SK-N-SH treated with all-trans-retinoic acid at 6 μM for 48 hours (cell line): ENCODE measurements at regions not wholly inside any gene's neighbourhood (a gene's known extent, or its start where the extent isn't known, plus 50 kb on each side); places are given as distances from the start of the nearest gene placed in this dataset.

Experiments
- ATAC-seq: fragments of 200-7000 bp; cut with Tn5 transposase; 3 replicates; pipeline ENCODE4 v1.9.1; 2020; ENCODE audit warnings: mild to moderate bottlenecking, moderate library complexity
- ARNTL ChIP-seq: fragments of 450-650 bp; formaldehyde crosslinking; IDR thresholded peaks from 2 replicates; pipeline ENCODE4 v1.5.0; 2020; ENCODE audit warnings: low read depth, mild to moderate bottlenecking, moderate library complexity, borderline replicate concordance
- BACH2 ChIP-seq: fragments of 250-450 bp; sonication (Bioruptor Pico); IDR thresholded peaks from 2 replicates; pipeline ENCODE4 v1.9.0; 2021; ENCODE audit warnings: mild to moderate bottlenecking, borderline replicate concordance
- CSDC2 ChIP-seq: fragments of 250-450 bp; sonication (Bioruptor Pico); IDR thresholded peaks from 2 replicates; pipeline ENCODE4 v1.5.0; 2020; ENCODE audit warnings: mild to moderate bottlenecking, moderate library complexity
- GLIS3 ChIP-seq: fragments of 250-450 bp; sonication (Bioruptor Pico); IDR thresholded peaks from 2 replicates; pipeline ENCODE4 v1.5.0; 2020; ENCODE audit warnings: mild to moderate bottlenecking, moderate library complexity
- ISL1 ChIP-seq: fragments of 250-450 bp; sonication (Bioruptor Pico); IDR thresholded peaks from 2 replicates; pipeline ENCODE4 v2.1.2; 2022; ENCODE audit warnings: mild to moderate bottlenecking, moderate library complexity
- PPARA ChIP-seq: fragments of 250-450 bp; sonication (Bioruptor Pico); IDR thresholded peaks from 2 replicates; pipeline ENCODE4 v1.5.0; 2020; ENCODE audit warnings: mild to moderate bottlenecking, borderline replicate concordance
- RARB ChIP-seq: fragments of 250-450 bp; sonication (Bioruptor Pico); IDR thresholded peaks from 2 replicates; pipeline ENCODE4 v1.8.0; 2021; ENCODE audit warnings: mild to moderate bottlenecking, moderate library complexity
- SNAI2 ChIP-seq: fragments of 250-450 bp; sonication (Bioruptor Pico); IDR thresholded peaks from 2 replicates; pipeline ENCODE4 v1.5.0; 2020; ENCODE audit warnings: mild to moderate bottlenecking, moderate library complexity
- TOX ChIP-seq: fragments of 250-450 bp; sonication (Bioruptor Pico); IDR thresholded peaks from 2 replicates; pipeline ENCODE4 v1.8.0; 2021; ENCODE audit warnings: mild to moderate bottlenecking, moderate library complexity, borderline replicate concordance
- ZC3H10 ChIP-seq: fragments of 250-450 bp; sonication (Bioruptor Pico); IDR thresholded peaks from 2 replicates; pipeline ENCODE4 v1.5.1; 2021; ENCODE audit warnings: mild to moderate bottlenecking, moderate library complexity
- ZFP3 ChIP-seq: fragments of 250-450 bp; sonication (Bioruptor Pico); IDR thresholded peaks from 2 replicates; pipeline ENCODE4 v1.5.0; 2020; ENCODE audit warnings: mild to moderate bottlenecking, moderate library complexity
- ZNF565 ChIP-seq: fragments of 450-650 bp; formaldehyde crosslinking; conservative IDR thresholded peaks from 2 replicates; pipeline ENCODE4 v1.5.0; 2020; ENCODE audit warnings: low read depth, mild to moderate bottlenecking, moderate library complexity
- ZNF70 ChIP-seq: fragments of 450-650 bp; formaldehyde crosslinking; IDR thresholded peaks from 2 replicates; pipeline ENCODE4 v1.5.0; 2020; ENCODE audit warnings: mild to moderate bottlenecking, moderate library complexity
- ZNF8 ChIP-seq: fragments of 450-650 bp; formaldehyde crosslinking; IDR thresholded peaks from 2 replicates; pipeline ENCODE4 v1.5.0; 2020; ENCODE audit warnings: mild to moderate bottlenecking, moderate library complexity
- TF ChIP-seq, protein P1 (sequence below): fragments of 250-450 bp; sonication (Bioruptor Pico); IDR thresholded peaks from 2 replicates; pipeline ENCODE4 v1.5.0; 2020; ENCODE audit warnings: mild to moderate bottlenecking, moderate library complexity
- TF ChIP-seq, protein P2 (sequence below): fragments of 250-450 bp; sonication (Bioruptor Pico); IDR thresholded peaks from 2 replicates; pipeline ENCODE4 v1.5.1; 2020; ENCODE audit warnings: low read depth, mild to moderate bottlenecking, moderate library complexity
- TF ChIP-seq, protein P3 (sequence below): fragments of 250-450 bp; sonication (Bioruptor Pico); IDR thresholded peaks from 2 replicates; pipeline ENCODE4 v1.5.1; 2021; ENCODE audit warnings: mild to moderate bottlenecking, moderate library complexity
- TF ChIP-seq, protein P4 (sequence below): fragments of 250-450 bp; sonication (Bioruptor Pico); IDR thresholded peaks from 2 replicates; pipeline ENCODE4 v1.8.0; 2021; ENCODE audit warnings: low read depth, mild to moderate bottlenecking, moderate library complexity, borderline replicate concordance
- TF ChIP-seq, protein P5 (sequence below): fragments of 250-450 bp; sonication (Bioruptor Pico); IDR thresholded peaks from 2 replicates; pipeline ENCODE4 v1.8.0; 2020; ENCODE audit warnings: mild to moderate bottlenecking, moderate library complexity, borderline replicate concordance

DNA sequence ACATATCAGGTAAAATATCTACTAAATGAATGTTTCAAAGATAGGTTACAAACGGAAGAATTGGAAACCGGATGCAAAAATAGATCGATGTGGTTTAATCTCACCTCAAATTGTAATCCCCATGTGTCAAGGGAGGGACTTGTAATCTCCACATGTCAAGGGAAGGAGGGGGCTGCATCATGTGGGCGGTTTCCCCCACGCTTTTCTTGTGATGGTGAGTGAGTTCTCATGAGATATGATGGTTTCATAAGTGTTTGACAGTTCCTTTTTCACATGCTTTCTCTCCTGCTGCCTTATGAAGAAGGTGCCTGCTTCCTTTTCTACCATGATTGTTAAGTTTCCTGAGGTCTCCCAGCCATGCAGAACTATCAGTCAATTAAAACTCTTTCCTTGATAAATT lies 408.7 kb upstream of the TMPRSS15 start (continued):
- TF ChIP-seq, protein P1, sequence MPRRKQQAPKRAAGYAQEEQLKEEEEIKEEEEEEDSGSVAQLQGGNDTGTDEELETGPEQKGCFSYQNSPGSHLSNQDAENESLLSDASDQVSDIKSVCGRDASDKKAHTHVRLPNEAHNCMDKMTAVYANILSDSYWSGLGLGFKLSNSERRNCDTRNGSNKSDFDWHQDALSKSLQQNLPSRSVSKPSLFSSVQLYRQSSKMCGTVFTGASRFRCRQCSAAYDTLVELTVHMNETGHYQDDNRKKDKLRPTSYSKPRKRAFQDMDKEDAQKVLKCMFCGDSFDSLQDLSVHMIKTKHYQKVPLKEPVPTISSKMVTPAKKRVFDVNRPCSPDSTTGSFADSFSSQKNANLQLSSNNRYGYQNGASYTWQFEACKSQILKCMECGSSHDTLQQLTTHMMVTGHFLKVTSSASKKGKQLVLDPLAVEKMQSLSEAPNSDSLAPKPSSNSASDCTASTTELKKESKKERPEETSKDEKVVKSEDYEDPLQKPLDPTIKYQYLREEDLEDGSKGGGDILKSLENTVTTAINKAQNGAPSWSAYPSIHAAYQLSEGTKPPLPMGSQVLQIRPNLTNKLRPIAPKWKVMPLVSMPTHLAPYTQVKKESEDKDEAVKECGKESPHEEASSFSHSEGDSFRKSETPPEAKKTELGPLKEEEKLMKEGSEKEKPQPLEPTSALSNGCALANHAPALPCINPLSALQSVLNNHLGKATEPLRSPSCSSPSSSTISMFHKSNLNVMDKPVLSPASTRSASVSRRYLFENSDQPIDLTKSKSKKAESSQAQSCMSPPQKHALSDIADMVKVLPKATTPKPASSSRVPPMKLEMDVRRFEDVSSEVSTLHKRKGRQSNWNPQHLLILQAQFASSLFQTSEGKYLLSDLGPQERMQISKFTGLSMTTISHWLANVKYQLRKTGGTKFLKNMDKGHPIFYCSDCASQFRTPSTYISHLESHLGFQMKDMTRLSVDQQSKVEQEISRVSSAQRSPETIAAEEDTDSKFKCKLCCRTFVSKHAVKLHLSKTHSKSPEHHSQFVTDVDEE (CRISPR knock-in tag), result no peak
- TF ChIP-seq ISL1 (no peak), RARB (CRISPR knock-in tag) (no peak), ZNF565 (CRISPR knock-in tag) (no peak)
- TF ChIP-seq, protein P2, sequence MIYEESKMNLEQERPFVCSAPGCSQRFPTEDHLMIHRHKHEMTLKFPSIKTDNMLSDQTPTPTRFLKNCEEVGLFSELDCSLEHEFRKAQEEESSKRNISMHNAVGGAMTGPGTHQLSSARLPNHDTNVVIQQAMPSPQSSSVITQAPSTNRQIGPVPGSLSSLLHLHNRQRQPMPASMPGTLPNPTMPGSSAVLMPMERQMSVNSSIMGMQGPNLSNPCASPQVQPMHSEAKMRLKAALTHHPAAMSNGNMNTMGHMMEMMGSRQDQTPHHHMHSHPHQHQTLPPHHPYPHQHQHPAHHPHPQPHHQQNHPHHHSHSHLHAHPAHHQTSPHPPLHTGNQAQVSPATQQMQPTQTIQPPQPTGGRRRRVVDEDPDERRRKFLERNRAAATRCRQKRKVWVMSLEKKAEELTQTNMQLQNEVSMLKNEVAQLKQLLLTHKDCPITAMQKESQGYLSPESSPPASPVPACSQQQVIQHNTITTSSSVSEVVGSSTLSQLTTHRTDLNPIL (CRISPR knock-in tag), result no peak

DNA sequence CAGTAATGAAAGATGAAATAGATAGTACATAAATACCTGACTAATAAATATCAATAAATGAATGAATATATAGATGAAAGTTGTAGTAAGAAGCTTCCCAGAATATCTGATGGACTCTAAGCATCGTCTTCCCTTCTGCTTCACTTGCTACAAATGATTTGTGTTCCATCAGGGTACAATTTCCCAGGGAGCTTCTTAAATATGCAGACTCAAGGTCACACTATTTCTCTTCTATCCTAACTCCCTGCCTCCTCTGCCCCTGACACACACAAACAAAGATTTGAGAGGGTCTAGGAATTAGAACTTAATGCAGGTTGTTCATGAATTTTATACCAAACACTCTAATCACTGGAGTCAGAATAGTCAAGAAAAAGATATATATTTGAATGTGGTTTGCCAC lies 415.9 kb upstream of the TMPRSS15 start:
- TF ChIP-seq, protein P3, sequence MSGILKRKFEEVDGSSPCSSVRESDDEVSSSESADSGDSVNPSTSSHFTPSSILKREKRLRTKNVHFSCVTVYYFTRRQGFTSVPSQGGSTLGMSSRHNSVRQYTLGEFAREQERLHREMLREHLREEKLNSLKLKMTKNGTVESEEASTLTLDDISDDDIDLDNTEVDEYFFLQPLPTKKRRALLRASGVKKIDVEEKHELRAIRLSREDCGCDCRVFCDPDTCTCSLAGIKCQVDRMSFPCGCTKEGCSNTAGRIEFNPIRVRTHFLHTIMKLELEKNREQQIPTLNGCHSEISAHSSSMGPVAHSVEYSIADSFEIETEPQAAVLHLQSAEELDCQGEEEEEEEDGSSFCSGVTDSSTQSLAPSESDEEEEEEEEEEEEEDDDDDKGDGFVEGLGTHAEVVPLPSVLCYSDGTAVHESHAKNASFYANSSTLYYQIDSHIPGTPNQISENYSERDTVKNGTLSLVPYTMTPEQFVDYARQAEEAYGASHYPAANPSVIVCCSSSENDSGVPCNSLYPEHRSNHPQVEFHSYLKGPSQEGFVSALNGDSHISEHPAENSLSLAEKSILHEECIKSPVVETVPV (CRISPR knock-in tag), result no peak
- TF ChIP-seq, protein P2 (CRISPR knock-in tag), result no peak
- TF ChIP-seq GLIS3 (CRISPR knock-in tag) (no peak), ZNF8 (no peak), ZNF565 (CRISPR knock-in tag) (no peak), ZFP3 (CRISPR knock-in tag) (no peak), CSDC2 (CRISPR knock-in tag) (no peak), SNAI2 (CRISPR knock-in tag) (no peak), ZNF70 (CRISPR knock-in tag) (no peak), ARNTL (CRISPR knock-in tag) (no peak), BACH2 (CRISPR knock-in tag) (no peak), PPARA (no peak), ISL1 (no peak), TOX (CRISPR knock-in tag) (no peak)
- TF ChIP-seq, protein P4, sequence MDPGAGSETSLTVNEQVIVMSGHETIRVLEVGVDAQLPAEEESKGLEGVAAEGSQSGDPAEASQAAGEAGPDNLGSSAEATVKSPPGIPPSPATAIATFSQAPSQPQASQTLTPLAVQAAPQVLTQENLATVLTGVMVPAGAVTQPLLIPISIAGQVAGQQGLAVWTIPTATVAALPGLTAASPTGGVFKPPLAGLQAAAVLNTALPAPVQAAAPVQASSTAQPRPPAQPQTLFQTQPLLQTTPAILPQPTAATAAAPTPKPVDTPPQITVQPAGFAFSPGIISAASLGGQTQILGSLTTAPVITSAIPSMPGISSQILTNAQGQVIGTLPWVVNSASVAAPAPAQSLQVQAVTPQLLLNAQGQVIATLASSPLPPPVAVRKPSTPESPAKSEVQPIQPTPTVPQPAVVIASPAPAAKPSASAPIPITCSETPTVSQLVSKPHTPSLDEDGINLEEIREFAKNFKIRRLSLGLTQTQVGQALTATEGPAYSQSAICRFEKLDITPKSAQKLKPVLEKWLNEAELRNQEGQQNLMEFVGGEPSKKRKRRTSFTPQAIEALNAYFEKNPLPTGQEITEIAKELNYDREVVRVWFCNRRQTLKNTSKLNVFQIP (CRISPR knock-in tag), result no peak
- TF ChIP-seq, protein P5, sequence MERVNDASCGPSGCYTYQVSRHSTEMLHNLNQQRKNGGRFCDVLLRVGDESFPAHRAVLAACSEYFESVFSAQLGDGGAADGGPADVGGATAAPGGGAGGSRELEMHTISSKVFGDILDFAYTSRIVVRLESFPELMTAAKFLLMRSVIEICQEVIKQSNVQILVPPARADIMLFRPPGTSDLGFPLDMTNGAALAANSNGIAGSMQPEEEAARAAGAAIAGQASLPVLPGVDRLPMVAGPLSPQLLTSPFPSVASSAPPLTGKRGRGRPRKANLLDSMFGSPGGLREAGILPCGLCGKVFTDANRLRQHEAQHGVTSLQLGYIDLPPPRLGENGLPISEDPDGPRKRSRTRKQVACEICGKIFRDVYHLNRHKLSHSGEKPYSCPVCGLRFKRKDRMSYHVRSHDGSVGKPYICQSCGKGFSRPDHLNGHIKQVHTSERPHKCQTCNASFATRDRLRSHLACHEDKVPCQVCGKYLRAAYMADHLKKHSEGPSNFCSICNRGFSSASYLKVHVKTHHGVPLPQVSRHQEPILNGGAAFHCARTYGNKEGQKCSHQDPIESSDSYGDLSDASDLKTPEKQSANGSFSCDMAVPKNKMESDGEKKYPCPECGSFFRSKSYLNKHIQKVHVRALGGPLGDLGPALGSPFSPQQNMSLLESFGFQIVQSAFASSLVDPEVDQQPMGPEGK (CRISPR knock-in tag), result no peak
- ATAC-seq, result no peak

DNA sequence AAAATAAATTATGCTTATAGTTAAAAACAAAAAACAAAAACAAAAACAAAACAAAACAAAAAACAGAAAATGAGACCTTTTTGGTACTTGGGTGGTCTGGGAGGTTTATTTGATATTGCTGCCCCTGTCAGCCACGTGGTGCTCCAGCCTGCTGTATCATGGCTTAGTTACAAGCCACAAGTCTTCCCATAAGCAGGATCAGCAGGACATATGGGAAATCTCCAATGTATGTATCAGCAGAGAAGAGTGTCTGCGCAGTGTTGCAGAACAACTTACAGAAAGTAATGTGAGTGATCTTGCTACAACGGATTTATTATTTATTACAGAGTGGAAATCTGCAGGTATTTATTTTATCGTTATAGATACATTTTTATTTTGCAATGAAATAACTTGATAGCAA lies 423.0 kb upstream of the TMPRSS15 start:
- TF ChIP-seq, protein P4 (CRISPR knock-in tag), result no peak
- TF ChIP-seq PPARA (no peak), ARNTL (CRISPR knock-in tag) (no peak), ZC3H10 (CRISPR knock-in tag) (no peak), CSDC2 (CRISPR knock-in tag) (no peak), ZNF8 (no peak), ISL1 (no peak), TOX (CRISPR knock-in tag) (no peak)
- TF ChIP-seq, protein P1 (CRISPR knock-in tag), result no peak
- TF ChIP-seq, protein P5 (CRISPR knock-in tag), result no peak
- no peak for ATAC-seq
